Ovary (tissue), 7 donors: ENCODE measurements at regions not wholly inside any gene's neighbourhood (a gene's known extent, or its start where the extent isn't known, plus 50 kb on each side); places are given as distances from the start of the nearest gene placed in this dataset.

Source experiments
- DNase-seq, 5 donors: peaks; one replicate each; pipeline ENCODE4 v3.0.0-alpha.2; 2019 to 2020
- H3K27ac ChIP-seq, 2 donors: fragments of 200-600 bp; one replicate each; pipeline versions ENCODE4 v1.5.1 to v1.8.0; 2019 to 2022
- H3K27me3 ChIP-seq: fragments of 200-600 bp; one replicate; pipeline ENCODE4 v1.8.0; 2022
- H3K36me3 ChIP-seq: fragments of 200-600 bp; sonication (generic); one replicate; pipeline ENCODE4 v1.5.1; 2019
- H3K4me1 ChIP-seq: one replicate; pipeline ENCODE4 v1.8.1; 2013; ENCODE audit warnings: mild to moderate bottlenecking, moderate library complexity; ENCODE audit not compliant: insufficient read depth
- H3K4me3 ChIP-seq: fragments of 200-600 bp; sonication (generic); one replicate; pipeline ENCODE4 v1.5.1; 2017
- H3K9me3 ChIP-seq, 2 donors: fragments of 200-600 bp in 1 of 2; sonication (generic) in 1 of 2; one replicate each; pipeline versions ENCODE4 v1.5.1 to v1.8.1; 2013 to 2019; ENCODE audit warnings: mild to moderate bottlenecking in 1 of 2, moderate library complexity in 1 of 2
- CTCF ChIP-seq, 3 donors: fragments of 450-650 bp in 2 of 3; fragments of 200-600 bp in 1 of 3; IDR thresholded peaks; one replicate each; pipeline versions ENCODE4 v1.5.1 to v1.8.0; 2016 to 2022; ENCODE audit warnings: antibody characterized with exemption in 3 of 3, mild to moderate bottlenecking in 1 of 3
- EP300 ChIP-seq: sonication (generic); formaldehyde crosslinking; IDR thresholded peaks from one replicate; pipeline ENCODE4 v1.6.1; 2017; ENCODE audit warnings: antibody characterized with exemption
- POLR2A ChIP-seq: fragments of 450-650 bp; IDR thresholded peaks from one replicate; pipeline ENCODE4 v1.6.1; 2017; ENCODE audit warnings: antibody characterized with exemption, mild to moderate bottlenecking, moderate library complexity
- WGBS, 3 donors: extraction: QIAGEN DNeasy Blood & Tissue Kit in 1 of 3; methylation state at CpG; one replicate each; pipeline versions ENCODE4 v1.1.5 to v1.1.7; 2013 to 2017; 5-methylcytosine and 5-hydroxymethylcytosine counted together
- intact Hi-C, 4 donors: fragments of 100-400 bp; cut with DNase I; formaldehyde crosslinking; loops; one replicate each; pipeline versions ENCODE4 v1.11.0 to v1.15.1; 2022 to 2023
- donor health status: DM: no; HTN: no; CAD: no; lungs with moderate emphysema.
- donor health status: DM: no; HTN: no; CAD: no.
- donor health status: Bipolar disorder and iron deficiency.
- donor health status: DM: no; HTN: no; CAD: no.
- donor health status: DM: yes; HTN: yes; CAD: no.

DNA sequence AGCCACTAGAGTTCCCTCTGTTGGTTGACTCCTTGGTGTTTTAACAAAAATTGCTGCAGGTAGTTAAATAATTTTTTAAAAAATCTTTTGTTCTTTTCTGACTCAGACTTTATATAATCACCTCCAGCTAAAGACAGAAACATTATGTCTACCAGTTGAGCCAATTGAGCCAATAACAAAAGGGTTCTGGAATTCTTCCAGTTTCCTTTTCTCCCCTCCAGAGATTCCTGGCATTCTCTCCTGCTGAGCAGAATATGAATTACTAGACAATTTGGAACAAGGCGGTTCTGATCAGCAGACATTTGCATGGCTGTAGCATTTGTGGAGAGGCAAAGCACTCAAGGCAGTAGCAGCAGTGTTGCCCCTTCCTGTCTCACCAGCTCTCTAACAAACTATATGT lies 144.0 kb upstream of the SLC35B3 start:
- WGBS, 3 donors = 64 to 85% (median 72%) methylated on average over 1 of the region's 1 CpG

GRCh38 chr6:8578006-8578405 lies 142.7 kb upstream of the SLC35B3 start:
- no peak for DNase-seq
- no peak overlapping the region for H3K27ac ChIP-seq
- no peaks in the 10 kb centered on the region for H3K27me3 ChIP-seq
- H3K9me3 ChIP-seq = no peaks in the 10 kb centered on the region
- TF ChIP-seq EP300 (no peak), POLR2A (no peak), CTCF (IDR thresholded peaks at IDR 0.05) (no peak)
- WGBS, 3 donors = 5 to 15% (median 7%) methylated on average over 1 of the region's 1 CpG
- H3K36me3 ChIP-seq = no peaks in the 10 kb centered on the region
- no peaks in the 10 kb centered on the region for H3K4me1 ChIP-seq
- H3K4me3 ChIP-seq = no peak overlapping the region
- intact Hi-C loops = no loop called here

More for the DNA sequence above, 144.0 kb upstream of the SLC35B3 start:
- no peak overlapping the region for H3K27ac ChIP-seq
- H3K36me3 ChIP-seq = no peaks in the 10 kb centered on the region
- no peak overlapping the region for H3K4me3 ChIP-seq
- intact Hi-C loops = no loop called here
- no peak for DNase-seq
- no peaks in the 10 kb centered on the region for H3K4me1 ChIP-seq
- no peaks in the 10 kb centered on the region for H3K27me3 ChIP-seq
- TF ChIP-seq EP300 (no peak), POLR2A (no peak)
- no peaks in the 10 kb centered on the region for H3K9me3 ChIP-seq

- 90 to 94% (median 91%) methylated on average over 6 of the region's 6 CpGs for WGBS, 3 donors
- H3K9me3 ChIP-seq = no peaks in the 10 kb centered on the region
- H3K4me3 ChIP-seq = no peak overlapping the region
- TF ChIP-seq EP300 (no peak), CTCF (IDR thresholded peaks at IDR 0.05) (no peak), POLR2A (no peak)
- intact Hi-C loops = no loop called here
- H3K4me1 ChIP-seq = no peaks in the 10 kb centered on the region
- no peaks in the 10 kb centered on the region for H3K36me3 ChIP-seq
- H3K27ac ChIP-seq = no peak overlapping the region
- DNase-seq = no peak
- H3K27me3 ChIP-seq = no peaks in the 10 kb centered on the region
Observed at GRCh38 chr6:8574749-8575468, 139.6 kb upstream of the SLC35B3 start.

DNA sequence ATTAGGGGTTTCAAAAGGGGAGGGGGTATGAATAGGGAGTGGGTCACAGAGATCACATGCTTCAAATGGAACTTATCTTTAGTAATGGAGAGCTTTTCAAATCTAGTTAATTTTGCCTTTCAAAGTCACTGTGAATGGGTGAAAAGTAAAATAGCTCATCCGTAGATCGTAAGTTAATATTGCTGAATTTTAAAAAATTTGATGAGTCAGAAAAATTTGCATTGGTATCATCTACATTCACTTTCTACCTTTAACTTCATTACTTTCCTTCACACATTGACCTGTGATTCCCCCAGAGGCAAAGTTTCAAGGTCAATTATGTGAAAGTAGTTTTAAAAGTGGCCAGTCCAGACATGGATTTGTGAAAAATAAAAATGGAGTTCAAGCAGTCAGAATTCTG lies 139.0 kb upstream of the SLC35B3 start:
- no peaks in the 10 kb centered on the region for H3K27me3 ChIP-seq
- H3K4me3 ChIP-seq = no peak overlapping the region
- no peaks in the 10 kb centered on the region for H3K9me3 ChIP-seq
- 95 to 98% (median 95%) methylated on average over 2 of the region's 2 CpGs for WGBS, 3 donors
- no peak for DNase-seq
- no peaks in the 10 kb centered on the region for H3K36me3 ChIP-seq
- no peak overlapping the region for H3K27ac ChIP-seq
- no peaks in the 10 kb centered on the region for H3K4me1 ChIP-seq
- TF ChIP-seq CTCF (IDR thresholded peaks at IDR 0.05) (no peak), EP300 (no peak), POLR2A (no peak)
- intact Hi-C loops = no loop called here

DNA sequence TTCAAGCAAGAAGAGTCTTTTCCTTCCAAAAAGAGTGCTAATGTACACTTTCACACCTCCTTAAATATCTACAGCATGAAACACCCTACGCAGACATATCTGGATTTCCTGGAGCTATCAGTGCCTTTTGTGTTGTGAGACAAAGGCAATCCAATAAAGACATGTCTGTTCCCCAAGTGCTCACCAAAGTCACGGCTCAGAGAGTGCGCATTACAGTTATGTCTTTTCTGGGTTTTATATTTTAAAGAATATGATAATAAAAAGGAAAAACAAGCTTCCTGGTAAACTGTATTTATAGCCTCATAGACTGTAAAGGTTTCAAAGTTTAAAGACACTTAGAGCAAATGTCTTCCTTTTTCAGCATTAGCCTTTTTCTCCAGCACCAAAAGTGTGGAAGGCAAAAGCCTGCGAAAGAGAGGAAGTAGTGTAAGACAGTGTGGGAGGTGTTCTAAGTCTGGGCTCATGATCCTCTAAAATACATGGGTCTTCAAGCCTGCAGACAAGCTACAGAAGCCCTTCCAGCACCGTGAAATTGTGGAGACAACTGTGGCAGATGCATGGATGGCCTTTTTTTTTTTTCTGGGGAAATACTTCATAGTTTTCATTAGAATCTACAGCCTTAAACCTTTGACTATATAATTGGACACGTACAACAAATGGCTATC lies 135.0 kb upstream of the SLC35B3 start:
- no peaks in the 10 kb centered on the region for H3K27me3 ChIP-seq
- no peak for DNase-seq
- intact Hi-C loops = no loop called here
- WGBS, 3 donors = 72 to 73% (median 73%) methylated on average over 6 of the region's 6 CpGs
- no peak overlapping the region for H3K4me3 ChIP-seq
- H3K4me1 ChIP-seq = no peaks in the 10 kb centered on the region
- TF ChIP-seq POLR2A (no peak), CTCF (IDR thresholded peaks at IDR 0.05) (no peak), EP300 (no peak)
- no peaks in the 10 kb centered on the region for H3K36me3 ChIP-seq
- H3K9me3 ChIP-seq = no peaks in the 10 kb centered on the region
- H3K27ac ChIP-seq = no peak overlapping the region
